A549 (cell line): ENCODE measurements at regions not wholly inside any gene's neighbourhood (a gene's known extent, or its start where the extent isn't known, plus 50 kb on each side); places are given as distances from the start of the nearest gene placed in this dataset.

Source experiments
- ATAC-seq, 2 experiments: fragments of 200-7000 bp in 1 of 2; fragments of >200 bp in 1 of 2; cut with Nextera tagmentation in 1 of 2; cut with Tn5 transposase in 1 of 2; 3 replicates each; pipeline versions ENCODE4 v1.8.0 to v1.9.1; 2018 to 2020; ENCODE audit warnings: mild to moderate bottlenecking in 1 of 2, moderate library complexity in 1 of 2
- CTCF ChIA-PET: fragments of 300-600 bp; sonication (Branson Sonifier 250); formaldehyde crosslinking; extraction: SDS; loops from one replicate; lab custom pipeline; 2021; ENCODE audit warnings: antibody characterized with exemption, inconsistent platforms; lab: Yijun Ruan, JAX
- POLR2A ChIA-PET: fragments of 350-600 bp; formaldehyde crosslinking; extraction: SDS; loops from one replicate; lab custom pipeline; 2021; ENCODE audit warnings: antibody characterized with exemption, inconsistent platforms; lab: Yijun Ruan, JAX
- DNase-seq, 2 experiments: peaks; one replicate each; pipeline versions ENCODE4 v3.0.0 to v3.0.0-alpha.2; 2011 to 2016; ENCODE audit warnings: low read depth in 1 of 2, low spot score in 1 of 2
- FAIRE-seq: peaks from 2 replicates; lab custom pipeline; 2011; peaks lifted over from hg19 to GRCh38; lab: Jason Lieb, UNC
- H3K27ac ChIP-seq, 2 experiments: fragments of >200 bp; sonication (Bioruptor Twin); formaldehyde crosslinking; 3 replicates each; pipeline ENCODE4 v1.5.1; 2016 to 2017
- H3K4me1 ChIP-seq: fragments of >200 bp; sonication (Bioruptor Twin); formaldehyde crosslinking; 3 replicates; pipeline ENCODE4 v1.6.1; 2016
- H3K4me2 ChIP-seq: fragments of >200 bp; sonication (Bioruptor Twin); formaldehyde crosslinking; 3 replicates; pipeline ENCODE4 v1.6.1; 2016
- H3K4me3 ChIP-seq: fragments of >200 bp; sonication (Bioruptor Twin); formaldehyde crosslinking; 3 replicates; pipeline ENCODE4 v1.5.1; 2016
- H3K9me3 ChIP-seq: fragments of >200 bp; sonication (Bioruptor Twin); formaldehyde crosslinking; 3 replicates; pipeline ENCODE4 v1.6.1; 2016
- BHLHE40 ChIP-seq: IDR thresholded peaks from 2 replicates; pipeline ENCODE4 v1.6.1; 2012; ENCODE audit warnings: low read depth, low read length, inconsistent platforms
- CHD2 ChIP-seq: fragments of 150-350 bp; IDR thresholded peaks from 2 replicates; pipeline ENCODE4 v1.6.1; 2014; ENCODE audit warnings: low read length; ENCODE audit not compliant: partially characterized antibody
- EHMT2 ChIP-seq: fragments of 200-600 bp; sonication (generic); IDR thresholded peaks from 2 replicates; pipeline ENCODE4 v1.6.1; 2016; ENCODE audit warnings: antibody characterized with exemption, low read depth, mild to moderate bottlenecking, moderate library complexity
- FOSL2 ChIP-seq, 2 experiments: fragments of 450-650 bp in 1 of 2; fragments of >200 bp in 1 of 2; sonication (Bioruptor Twin) in 1 of 2; formaldehyde crosslinking; IDR thresholded peaks; 2 replicates each; pipeline versions ENCODE4 v1.5.0 to v1.6.1; 2016 to 2020; ENCODE audit warnings: mild to moderate bottlenecking in 1 of 2, moderate library complexity in 1 of 2
- GATA3 ChIP-seq: IDR thresholded peaks from 2 replicates; pipeline ENCODE4 v1.6.1; 2012; ENCODE audit warnings: borderline replicate concordance
- HEYL ChIP-seq: fragments of 250-450 bp; sonication (Bioruptor Pico); IDR thresholded peaks from 2 replicates; pipeline ENCODE4 v1.8.0; 2021; ENCODE audit warnings: mild to moderate bottlenecking, moderate library complexity
- HOXB13 ChIP-seq: fragments of 250-450 bp; sonication (Bioruptor Pico); IDR thresholded peaks from 2 replicates; pipeline ENCODE4 v1.5.0; 2020; ENCODE audit warnings: low read depth, mild to moderate bottlenecking, moderate library complexity
- KDM1A ChIP-seq: fragments of 200-600 bp; sonication (generic); IDR thresholded peaks from 2 replicates; pipeline ENCODE4 v1.6.1; 2016; ENCODE audit warnings: low read depth, mild to moderate bottlenecking
- MAFK ChIP-seq: fragments of 450-650 bp; IDR thresholded peaks from 2 replicates; pipeline ENCODE4 v1.6.1; 2014; ENCODE audit not compliant: partially characterized antibody
- MYC ChIP-seq: IDR thresholded peaks from 2 replicates; pipeline ENCODE4 v1.6.1; 2012; ENCODE audit warnings: mild to moderate bottlenecking, inconsistent platforms, low read length, improper control_type of control experiment, borderline replicate concordance
- NFE2L2 ChIP-seq: fragments of 150-350 bp; conservative IDR thresholded peaks from 2 replicates; pipeline ENCODE4 v1.6.1; 2014; ENCODE audit warnings: low read length
- NR3C1 ChIP-seq: fragments of >200 bp; sonication (Bioruptor Twin); formaldehyde crosslinking; IDR thresholded peaks from 3 replicates; pipeline ENCODE4 v1.6.1; 2017
- POLR2AphosphoS2 ChIP-seq: conservative IDR thresholded peaks from 2 replicates; pipeline ENCODE4 v1.6.1; 2012; ENCODE audit warnings: low read length, improper control_type of control experiment, inconsistent platforms
- RARB ChIP-seq: fragments of 250-450 bp; sonication (Bioruptor Pico); IDR thresholded peaks from 2 replicates; pipeline ENCODE4 v1.8.0; 2021; ENCODE audit warnings: mild to moderate bottlenecking, moderate library complexity
- RCOR1 ChIP-seq: fragments of 150-350 bp; IDR thresholded peaks from 2 replicates; pipeline ENCODE4 v1.6.1; 2014; ENCODE audit warnings: antibody characterized with exemption, low read length, low read depth
- RFX5 ChIP-seq: fragments of 450-650 bp; IDR thresholded peaks from 2 replicates; pipeline ENCODE4 v1.7.1; 2014; ENCODE audit warnings: antibody characterized with exemption, mild to moderate bottlenecking, moderate library complexity
- SMC3 ChIP-seq: fragments of >200 bp; sonication (Bioruptor Twin); formaldehyde crosslinking; IDR thresholded peaks from 3 replicates; pipeline ENCODE4 v1.6.1; 2018; ENCODE audit warnings: inconsistent platforms
- ZC3H11A ChIP-seq: fragments of 450-650 bp; IDR thresholded peaks from 2 replicates; pipeline ENCODE4 v1.6.1; 2014; ENCODE audit warnings: antibody characterized with exemption, mild to moderate bottlenecking
- ZFP36 ChIP-seq: fragments of 450-650 bp; IDR thresholded peaks from 2 replicates; pipeline ENCODE4 v1.6.1; 2014; ENCODE audit warnings: borderline replicate concordance; ENCODE audit not compliant: partially characterized antibody
- ZSCAN20 ChIP-seq: fragments of 250-450 bp; sonication (Bioruptor Pico); IDR thresholded peaks from 2 replicates; pipeline ENCODE4 v1.8.0; 2022; ENCODE audit warnings: mild to moderate bottlenecking, moderate library complexity
- WGBS: methylation state at CpG from one replicate; pipeline ENCODE4 v1.1.6; 2017; ENCODE audit errors: missing lambda C conversion rate; 5-methylcytosine and 5-hydroxymethylcytosine counted together
- TF ChIP-seq, protein P1 (sequence below): fragments of 250-450 bp; sonication (Bioruptor Pico); IDR thresholded peaks from 2 replicates; pipeline ENCODE4 v1.5.0; 2020; ENCODE audit warnings: low read depth, mild to moderate bottlenecking, moderate library complexity
- TF ChIP-seq, protein P2 (sequence below): IDR thresholded peaks from 2 replicates; pipeline ENCODE4 v1.6.1; 2012
- TF ChIP-seq, protein P3 (sequence below): IDR thresholded peaks from 2 replicates; pipeline ENCODE4 v1.6.1; 2012; ENCODE audit warnings: low read depth, borderline replicate concordance
- TF ChIP-seq, protein P4 (sequence below): fragments of >200 bp; sonication (Bioruptor Twin); formaldehyde crosslinking; IDR thresholded peaks from 2 replicates; pipeline ENCODE4 v1.6.1; 2016

DNA sequence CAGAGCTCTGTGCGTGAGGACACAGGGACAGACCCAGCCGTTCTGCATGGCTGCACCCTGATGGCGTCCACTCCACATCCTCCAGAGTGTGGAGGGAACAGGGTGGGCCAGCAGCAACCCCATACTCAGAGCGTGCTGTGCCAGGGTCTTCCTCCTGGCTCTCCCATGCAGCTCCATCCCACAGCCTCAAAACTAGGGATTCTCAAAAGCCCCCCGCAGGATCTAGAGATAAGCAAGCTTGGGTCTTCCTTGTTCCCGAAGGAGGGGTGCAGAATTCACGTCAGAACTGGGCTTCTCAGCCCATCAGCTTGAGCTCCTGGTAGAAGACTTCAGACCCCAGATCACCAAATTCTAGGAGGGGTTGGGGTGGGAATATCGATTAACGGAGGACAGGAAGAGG lies 858.8 kb downstream of the TBC1D22A start:
- 71% methylated on average over 5 of the region's 9 CpGs for WGBS
- CTCF ChIA-PET: no interaction called here
- DNase-seq (no peak), ATAC-seq (no peak), FAIRE-seq (no peak)
- H3K9me3 ChIP-seq: no peaks in the 10 kb centered on the region
- no peak overlapping the region for H3K4me2 ChIP-seq
- no peak overlapping the region for H3K27ac ChIP-seq
- H3K4me1 ChIP-seq: no peaks in the 10 kb centered on the region
- TF ChIP-seq RFX5: no peak
- no peak for TF ChIP-seq BHLHE40
- TF ChIP-seq POLR2AphosphoS2: no peak
- no peak for TF ChIP-seq HOXB13
- no peak for TF ChIP-seq CHD2
- TF ChIP-seq, protein P1, sequence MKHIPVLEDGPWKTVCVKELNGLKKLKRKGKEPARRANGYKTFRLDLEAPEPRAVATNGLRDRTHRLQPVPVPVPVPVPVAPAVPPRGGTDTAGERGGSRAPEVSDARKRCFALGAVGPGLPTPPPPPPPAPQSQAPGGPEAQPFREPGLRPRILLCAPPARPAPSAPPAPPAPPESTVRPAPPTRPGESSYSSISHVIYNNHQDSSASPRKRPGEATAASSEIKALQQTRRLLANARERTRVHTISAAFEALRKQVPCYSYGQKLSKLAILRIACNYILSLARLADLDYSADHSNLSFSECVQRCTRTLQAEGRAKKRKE: no peak
- TF ChIP-seq RCOR1: no peak
- no peak for TF ChIP-seq KDM1A
- no peak for TF ChIP-seq NFE2L2
- TF ChIP-seq, protein P2, sequence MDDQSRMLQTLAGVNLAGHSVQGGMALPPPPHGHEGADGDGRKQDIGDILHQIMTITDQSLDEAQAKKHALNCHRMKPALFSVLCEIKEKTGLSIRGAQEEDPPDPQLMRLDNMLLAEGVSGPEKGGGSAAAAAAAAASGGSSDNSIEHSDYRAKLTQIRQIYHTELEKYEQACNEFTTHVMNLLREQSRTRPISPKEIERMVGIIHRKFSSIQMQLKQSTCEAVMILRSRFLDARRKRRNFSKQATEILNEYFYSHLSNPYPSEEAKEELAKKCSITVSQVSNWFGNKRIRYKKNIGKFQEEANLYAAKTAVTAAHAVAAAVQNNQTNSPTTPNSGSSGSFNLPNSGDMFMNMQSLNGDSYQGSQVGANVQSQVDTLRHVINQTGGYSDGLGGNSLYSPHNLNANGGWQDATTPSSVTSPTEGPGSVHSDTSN: no peak
- TF ChIP-seq RARB (CRISPR knock-in tag): no peak
- no peak for TF ChIP-seq EHMT2
- TF ChIP-seq, protein P3, sequence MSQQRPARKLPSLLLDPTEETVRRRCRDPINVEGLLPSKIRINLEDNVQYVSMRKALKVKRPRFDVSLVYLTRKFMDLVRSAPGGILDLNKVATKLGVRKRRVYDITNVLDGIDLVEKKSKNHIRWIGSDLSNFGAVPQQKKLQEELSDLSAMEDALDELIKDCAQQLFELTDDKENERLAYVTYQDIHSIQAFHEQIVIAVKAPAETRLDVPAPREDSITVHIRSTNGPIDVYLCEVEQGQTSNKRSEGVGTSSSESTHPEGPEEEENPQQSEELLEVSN: no peak
- no peak for TF ChIP-seq MYC
- no peak for TF ChIP-seq ZFP36
- no peak for TF ChIP-seq MAFK
- no peak for TF ChIP-seq GATA3
- no peak for TF ChIP-seq HEYL
- no peak overlapping the region for H3K4me3 ChIP-seq
- POLR2A ChIA-PET: no interaction called here

DNA sequence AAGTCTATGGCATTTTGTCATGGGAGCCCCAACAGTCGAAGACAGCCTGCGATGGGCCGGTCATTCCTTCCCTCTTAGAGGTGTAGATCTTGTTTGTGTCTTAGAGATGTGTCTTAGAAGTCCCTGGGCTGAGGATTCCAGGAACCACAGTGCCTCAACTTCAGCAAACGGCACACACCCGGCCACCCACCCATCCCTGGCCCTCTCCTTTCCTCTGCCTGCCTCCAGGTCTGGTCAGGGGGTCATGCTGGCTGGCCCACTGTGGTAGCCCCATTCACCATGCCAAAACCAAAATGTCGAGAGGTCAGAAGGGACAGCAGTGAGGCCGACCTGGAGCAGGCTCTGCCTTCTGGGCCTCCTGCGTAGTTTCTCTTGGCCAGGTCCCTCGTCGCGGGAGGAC lies 857.9 kb downstream of the TBC1D22A start:
- no peak overlapping the region for H3K4me2 ChIP-seq
- no peaks in the 10 kb centered on the region for H3K9me3 ChIP-seq
- FAIRE-seq (no peak), ATAC-seq (no peak), DNase-seq (no peak)
- ChIA-PET CTCF (no interaction called here), POLR2A (no interaction called here)
- no peaks in the 10 kb centered on the region for H3K4me1 ChIP-seq
- no peak overlapping the region for H3K4me3 ChIP-seq
- 65% methylated on average over 11 of the region's 11 CpGs for WGBS
- no peak overlapping the region for H3K27ac ChIP-seq
- no peak for TF ChIP-seq ZC3H11A
- TF ChIP-seq ZSCAN20 (CRISPR knock-in tag): no peak
- TF ChIP-seq BHLHE40: no peak
- TF ChIP-seq, protein P2: no peak
- TF ChIP-seq KDM1A: no peak
- TF ChIP-seq FOSL2 (IDR thresholded peaks at IDR 0.05): no peak
- no peak for TF ChIP-seq FOSL2 (CRISPR knock-in tag; IDR thresholded peaks at IDR 0.05)
- no peak for TF ChIP-seq NR3C1
- no peak for TF ChIP-seq SMC3
- TF ChIP-seq, protein P4, sequence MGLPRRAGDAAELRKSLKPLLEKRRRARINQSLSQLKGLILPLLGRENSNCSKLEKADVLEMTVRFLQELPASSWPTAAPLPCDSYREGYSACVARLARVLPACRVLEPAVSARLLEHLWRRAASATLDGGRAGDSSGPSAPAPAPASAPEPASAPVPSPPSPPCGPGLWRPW: no peak
- TF ChIP-seq, all 56 proteins: peak for 0
